GM21447 (cell line): ENCODE measurements at regions not wholly inside any gene's neighbourhood (a gene's known extent, or its start where the extent isn't known, plus 50 kb on each side); places are given as distances from the start of the nearest gene placed in this dataset.

Source experiments
- ATAC-seq: cut with Tn5 transposase; IDR thresholded peaks from one replicate; pipeline ENCODE4 v1.9.1; 2021; ENCODE audit not compliant: unreplicated experiment

GRCh38 chr9:116002624-116003023, 151.0 kb upstream of the PAPPA start:
- ATAC-seq, result no peak

GRCh38 chr9:116003397-116003796, 150.2 kb upstream of the PAPPA start:
- no peak for ATAC-seq

- no peak for ATAC-seq
These were observed 148.4 kb upstream of the PAPPA start for GRCh38 chr9:116005205-116005604.

GRCh38 chr9:116007824-116008223, 145.8 kb upstream of the PAPPA start:
- no peak for ATAC-seq

- no peak for ATAC-seq
These were observed 145.3 kb upstream of the PAPPA start for GRCh38 chr9:116008278-116008677.

- ATAC-seq, result no peak
These were observed 144.2 kb upstream of the PAPPA start for GRCh38 chr9:116009420-116009819.

- ATAC-seq, result no peak
These were observed 137.7 kb upstream of the PAPPA start for GRCh38 chr9:116015855-116016254.

GRCh38 chr9:116020146-116020545, 133.4 kb upstream of the PAPPA start:
- no peak for ATAC-seq

- ATAC-seq, result no peak
These were observed 132.8 kb upstream of the PAPPA start for GRCh38 chr9:116020801-116021200.

GRCh38 chr9:116027096-116027495, 126.5 kb upstream of the PAPPA start:
- no peak for ATAC-seq

- no peak for ATAC-seq
These were observed 126.1 kb upstream of the PAPPA start for GRCh38 chr9:116027511-116027910.

- ATAC-seq, result no peak
These were observed 125.6 kb upstream of the PAPPA start for GRCh38 chr9:116027951-116028350.

- no peak for ATAC-seq
These were observed 123.1 kb upstream of the PAPPA start for GRCh38 chr9:116030517-116030916.

- ATAC-seq, result no peak
These were observed 120.7 kb upstream of the PAPPA start for GRCh38 chr9:116032683-116033440.

GRCh38 chr9:116039312-116039711, 114.3 kb upstream of the PAPPA start:
- no peak for ATAC-seq

GRCh38 chr9:116039893-116040292, 113.7 kb upstream of the PAPPA start:
- ATAC-seq, result no peak

GRCh38 chr9:116042321-116042720, 111.3 kb upstream of the PAPPA start:
- no peak for ATAC-seq

GRCh38 chr9:116045083-116045482, 108.5 kb upstream of the PAPPA start:
- ATAC-seq, result no peak

- ATAC-seq, result no peak
These were observed 105.5 kb upstream of the PAPPA start for GRCh38 chr9:116048081-116048480.

- ATAC-seq, result no peak
These were observed 104.1 kb upstream of the PAPPA start for GRCh38 chr9:116049456-116049855.

- no peak for ATAC-seq
These were observed 102.1 kb upstream of the PAPPA start for GRCh38 chr9:116051528-116051927.

GRCh38 chr9:116055536-116055935, 98.1 kb upstream of the PAPPA start:
- no peak for ATAC-seq

GRCh38 chr9:116057371-116057770, 96.2 kb upstream of the PAPPA start:
- no peak for ATAC-seq
